ENCODE measurements at regions not wholly inside any gene's neighbourhood (a gene's known extent, or its start where the extent isn't known, plus 50 kb on each side); places are given as distances from the start of the nearest gene placed in this dataset.

DNA sequence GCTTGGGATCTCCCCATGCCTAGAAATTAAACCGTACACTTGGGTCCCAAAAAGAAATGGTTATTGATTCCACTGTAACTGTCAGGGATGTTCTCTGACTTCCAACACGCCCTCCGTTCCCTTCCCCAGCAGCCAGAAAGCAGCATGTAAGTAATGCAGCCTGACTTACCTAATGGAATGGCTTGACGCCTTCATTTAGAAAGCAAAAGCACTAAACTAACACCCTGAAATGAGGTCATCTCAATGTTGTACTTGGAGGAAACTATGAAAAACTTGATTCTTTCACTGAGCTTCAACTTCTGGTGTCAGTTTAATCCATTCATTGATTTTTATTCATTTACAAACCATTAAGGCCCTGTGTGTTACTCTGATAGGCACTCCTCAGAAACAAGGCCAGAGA lies 110.8 kb upstream of the NOCT start:
- WGBS, 2 donors = 84 to 87% methylated on average over 4 of the region's 4 CpGs
- no peaks in the 10 kb centered on the region for H3K36me3 ChIP-seq
- no peak overlapping the region for H3K27ac ChIP-seq
- H3K9me3 ChIP-seq = no peaks in the 10 kb centered on the region
- H3K4me3 ChIP-seq = no peak overlapping the region
- no peaks in the 10 kb centered on the region for H3K27me3 ChIP-seq
- H3K4me1 ChIP-seq = no peaks in the 10 kb centered on the region
- no peak for DNase-seq (ENCODE audit: low spot score in 2 of 2)
- TF ChIP-seq, protein P1, sequence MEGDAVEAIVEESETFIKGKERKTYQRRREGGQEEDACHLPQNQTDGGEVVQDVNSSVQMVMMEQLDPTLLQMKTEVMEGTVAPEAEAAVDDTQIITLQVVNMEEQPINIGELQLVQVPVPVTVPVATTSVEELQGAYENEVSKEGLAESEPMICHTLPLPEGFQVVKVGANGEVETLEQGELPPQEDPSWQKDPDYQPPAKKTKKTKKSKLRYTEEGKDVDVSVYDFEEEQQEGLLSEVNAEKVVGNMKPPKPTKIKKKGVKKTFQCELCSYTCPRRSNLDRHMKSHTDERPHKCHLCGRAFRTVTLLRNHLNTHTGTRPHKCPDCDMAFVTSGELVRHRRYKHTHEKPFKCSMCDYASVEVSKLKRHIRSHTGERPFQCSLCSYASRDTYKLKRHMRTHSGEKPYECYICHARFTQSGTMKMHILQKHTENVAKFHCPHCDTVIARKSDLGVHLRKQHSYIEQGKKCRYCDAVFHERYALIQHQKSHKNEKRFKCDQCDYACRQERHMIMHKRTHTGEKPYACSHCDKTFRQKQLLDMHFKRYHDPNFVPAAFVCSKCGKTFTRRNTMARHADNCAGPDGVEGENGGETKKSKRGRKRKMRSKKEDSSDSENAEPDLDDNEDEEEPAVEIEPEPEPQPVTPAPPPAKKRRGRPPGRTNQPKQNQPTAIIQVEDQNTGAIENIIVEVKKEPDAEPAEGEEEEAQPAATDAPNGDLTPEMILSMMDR (IDR thresholded peaks at IDR 0.05) = no peak
- no peak for TF ChIP-seq POLR2A (IDR thresholded peaks at IDR 0.05)

GRCh38 chr4:138903185-138903584 lies 112.4 kb upstream of the NOCT start:
- H3K4me3 ChIP-seq = no peak overlapping the region
- DNase-seq (ENCODE audit: low spot score in 2 of 2) = no peak
- H3K27ac ChIP-seq = no peak overlapping the region
- no peaks in the 10 kb centered on the region for H3K36me3 ChIP-seq
- H3K4me1 ChIP-seq = no peaks in the 10 kb centered on the region
- no peaks in the 10 kb centered on the region for H3K9me3 ChIP-seq
- WGBS, 2 donors = 52 to 57% methylated on average over 3 of the region's 3 CpGs
- TF ChIP-seq, protein P1 (IDR thresholded peaks at IDR 0.05) = no peak
- TF ChIP-seq EP300 (IDR thresholded peaks at IDR 0.05) (no peak), POLR2A (IDR thresholded peaks at IDR 0.05) (no peak)
- no peaks in the 10 kb centered on the region for H3K27me3 ChIP-seq

GRCh38 chr4:138902705-138903104 lies 112.9 kb upstream of the NOCT start:
- WGBS, 2 donors = 77 to 79% methylated on average over 3 of the region's 3 CpGs
- TF ChIP-seq POLR2A (IDR thresholded peaks at IDR 0.05) (no peak), EP300 (IDR thresholded peaks at IDR 0.05) (no peak)
- TF ChIP-seq, protein P1 (IDR thresholded peaks at IDR 0.05) = no peak
- no peak overlapping the region for H3K27ac ChIP-seq
- DNase-seq (ENCODE audit: low spot score in 2 of 2) = no peak
- H3K9me3 ChIP-seq = no peaks in the 10 kb centered on the region
- no peaks in the 10 kb centered on the region for H3K36me3 ChIP-seq
- no peaks in the 10 kb centered on the region for H3K4me1 ChIP-seq
- H3K27me3 ChIP-seq = no peaks in the 10 kb centered on the region
- H3K4me3 ChIP-seq = no peak overlapping the region

DNA sequence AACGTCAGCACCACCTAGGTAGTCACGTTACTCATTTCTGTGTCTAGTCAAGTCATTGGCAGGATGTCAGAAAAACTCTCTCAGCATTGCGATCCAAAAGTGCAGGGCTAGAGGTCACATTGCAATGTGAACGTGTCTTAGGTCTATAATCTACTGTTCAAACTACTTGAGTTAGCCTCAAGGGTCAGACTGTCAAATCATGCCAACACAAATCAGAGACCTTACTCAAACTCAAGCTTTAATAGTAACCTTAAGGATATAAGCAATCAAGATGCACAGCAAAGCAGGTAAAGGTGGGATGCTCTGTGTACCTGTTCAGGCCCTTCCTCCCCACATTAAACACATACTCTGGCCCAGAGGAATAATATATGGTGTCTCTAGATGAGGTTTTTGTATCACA lies 114.4 kb upstream of the NOCT start:
- H3K36me3 ChIP-seq = no peaks in the 10 kb centered on the region
- no peak overlapping the region for H3K27ac ChIP-seq
- H3K9me3 ChIP-seq = no peaks in the 10 kb centered on the region
- H3K4me1 ChIP-seq = no peaks in the 10 kb centered on the region
- H3K4me3 ChIP-seq = no peak overlapping the region
- TF ChIP-seq EP300 (IDR thresholded peaks at IDR 0.05) = no peak
- TF ChIP-seq, protein P1 (IDR thresholded peaks at IDR 0.05) = no peak
- no peak for TF ChIP-seq POLR2A (IDR thresholded peaks at IDR 0.05)
- no peak for DNase-seq (ENCODE audit: low spot score in 2 of 2)
- H3K27me3 ChIP-seq = no peaks in the 10 kb centered on the region
- 68 to 72% methylated on average over 4 of the region's 4 CpGs for WGBS, 2 donors

GRCh38 chr4:138899999-138900398 lies 115.6 kb upstream of the NOCT start:
- no peak overlapping the region for H3K4me3 ChIP-seq
- WGBS, 2 donors = 76 to 81% methylated on average over 3 of the region's 3 CpGs

More at GRCh38 chr4:138899999-138900398, 115.6 kb upstream of the NOCT start:
- Histone ChIP-seq H3K4me1 (no peaks in the 10 kb centered on the region), H3K27ac (no peak overlapping the region), H3K27me3 (no peaks in the 10 kb centered on the region), H3K36me3 (no peaks in the 10 kb centered on the region), H3K9me3 (no peaks in the 10 kb centered on the region)
- no peak for DNase-seq (ENCODE audit: low spot score in 2 of 2)
- TF ChIP-seq EP300 (IDR thresholded peaks at IDR 0.05) (no peak), POLR2A (IDR thresholded peaks at IDR 0.05) (no peak)
- TF ChIP-seq, protein P1 (IDR thresholded peaks at IDR 0.05) = no peak
